ENCODE measurements at regions not wholly inside any gene's neighbourhood (a gene's known extent, or its start where the extent isn't known, plus 50 kb on each side); places are given as distances from the start of the nearest gene placed in this dataset.
A peak's percentile ranks its signal among the peaks of the same experiment; 100 is the strongest.

- DNase-seq, result no peak
- Histone ChIP-seq H3K4me1 (ENCODE audit: control insufficient read depth, insufficient read depth, low read length) (no peaks in the 10 kb centered on the region), H3K27ac (ENCODE audit: low read length) (no peak overlapping the region), H3K9me3 (ENCODE audit: control insufficient read depth, low read depth, low read length) (no peaks in the 10 kb centered on the region), H3K36me3 (ENCODE audit: control insufficient read depth, insufficient read depth, low read length) (no peaks in the 10 kb centered on the region), H3K27me3 (ENCODE audit: control insufficient read depth, insufficient read depth, low read length) (no peaks in the 10 kb centered on the region), H3K4me3 (ENCODE audit: low read length) (no peak overlapping the region)
- WGBS (ENCODE audit: insufficient coverage, low lambda C conversion rate), result no CpG with 5 or more reads among the region's 6 CpGs
These were observed 454.6 kb downstream of the IRX1 start for GRCh38 chr5:4050203-4050602.

- Histone ChIP-seq H3K4me1 (ENCODE audit: control insufficient read depth, insufficient read depth, low read length) (no peaks in the 10 kb centered on the region), H3K27me3 (ENCODE audit: control insufficient read depth, insufficient read depth, low read length) (no peaks in the 10 kb centered on the region), H3K9me3 (ENCODE audit: control insufficient read depth, low read depth, low read length) (no peaks in the 10 kb centered on the region), H3K4me3 (ENCODE audit: low read length) (no peak overlapping the region), H3K27ac (ENCODE audit: low read length) (no peak overlapping the region), H3K36me3 (ENCODE audit: control insufficient read depth, insufficient read depth, low read length) (no peaks in the 10 kb centered on the region)
- 80% methylated on average over 1 of the region's 4 CpGs for WGBS (ENCODE audit: insufficient coverage, low lambda C conversion rate)
- no peak for DNase-seq
These were observed 457.5 kb downstream of the IRX1 start for GRCh38 chr5:4053136-4053535.

GRCh38 chr5:4054092-4054491 lies 458.5 kb downstream of the IRX1 start:
- Histone ChIP-seq H3K36me3 (ENCODE audit: control insufficient read depth, insufficient read depth, low read length) (no peaks in the 10 kb centered on the region), H3K27ac (ENCODE audit: low read length) (no peak overlapping the region), H3K4me1 (ENCODE audit: control insufficient read depth, insufficient read depth, low read length) (no peaks in the 10 kb centered on the region), H3K9me3 (ENCODE audit: control insufficient read depth, low read depth, low read length) (no peaks in the 10 kb centered on the region), H3K4me3 (ENCODE audit: low read length) (no peak overlapping the region), H3K27me3 (ENCODE audit: control insufficient read depth, insufficient read depth, low read length) (no peaks in the 10 kb centered on the region)
- DNase-seq, result no peak
- no CpG with 5 or more reads among the region's 1 CpG for WGBS (ENCODE audit: insufficient coverage, low lambda C conversion rate)

- Histone ChIP-seq H3K4me1 (ENCODE audit: control insufficient read depth, insufficient read depth, low read length) (no peaks in the 10 kb centered on the region), H3K27me3 (ENCODE audit: control insufficient read depth, insufficient read depth, low read length) (no peaks in the 10 kb centered on the region), H3K4me3 (ENCODE audit: low read length) (no peak overlapping the region), H3K27ac (ENCODE audit: low read length) (no peak overlapping the region), H3K36me3 (ENCODE audit: control insufficient read depth, insufficient read depth, low read length) (no peaks in the 10 kb centered on the region), H3K9me3 (ENCODE audit: control insufficient read depth, low read depth, low read length) (no peaks in the 10 kb centered on the region)
- WGBS (ENCODE audit: insufficient coverage, low lambda C conversion rate), result no CpG with 5 or more reads among the region's 6 CpGs
- DNase-seq, result no peak
These were observed 463.3 kb downstream of the IRX1 start for GRCh38 chr5:4058899-4059298.

- DNase-seq, result no peak
- Histone ChIP-seq H3K9me3 (ENCODE audit: control insufficient read depth, low read depth, low read length) (no peaks in the 10 kb centered on the region), H3K27me3 (ENCODE audit: control insufficient read depth, insufficient read depth, low read length) (no peaks in the 10 kb centered on the region), H3K36me3 (ENCODE audit: control insufficient read depth, insufficient read depth, low read length) (no peaks in the 10 kb centered on the region), H3K4me3 (ENCODE audit: low read length) (no peak overlapping the region), H3K4me1 (ENCODE audit: control insufficient read depth, insufficient read depth, low read length) (no peaks in the 10 kb centered on the region), H3K27ac (ENCODE audit: low read length) (no peak overlapping the region)
- WGBS (ENCODE audit: insufficient coverage, low lambda C conversion rate), result no CpG with 5 or more reads among the region's 11 CpGs
These were observed 470.1 kb downstream of the IRX1 start for GRCh38 chr5:4065472-4066320.

GRCh38 chr5:4068171-4068570 lies 472.5 kb downstream of the IRX1 start:
- Histone ChIP-seq H3K36me3 (ENCODE audit: control insufficient read depth, insufficient read depth, low read length) (no peaks in the 10 kb centered on the region), H3K4me1 (ENCODE audit: control insufficient read depth, insufficient read depth, low read length) (no peaks in the 10 kb centered on the region), H3K27me3 (ENCODE audit: control insufficient read depth, insufficient read depth, low read length) (no peaks in the 10 kb centered on the region), H3K9me3 (ENCODE audit: control insufficient read depth, low read depth, low read length) (no peaks in the 10 kb centered on the region), H3K4me3 (ENCODE audit: low read length) (no peak overlapping the region), H3K27ac (ENCODE audit: low read length) (no peak overlapping the region)
- WGBS (ENCODE audit: insufficient coverage, low lambda C conversion rate), result no CpG with 5 or more reads among the region's 6 CpGs
- no peak for DNase-seq

- Histone ChIP-seq H3K36me3 (ENCODE audit: control insufficient read depth, insufficient read depth, low read length) (no peaks in the 10 kb centered on the region), H3K27me3 (ENCODE audit: control insufficient read depth, insufficient read depth, low read length) (no peaks in the 10 kb centered on the region), H3K4me3 (ENCODE audit: low read length) (no peak overlapping the region), H3K27ac (ENCODE audit: low read length) (no peak overlapping the region), H3K9me3 (ENCODE audit: control insufficient read depth, low read depth, low read length) (no peaks in the 10 kb centered on the region), H3K4me1 (ENCODE audit: control insufficient read depth, insufficient read depth, low read length) (no peaks in the 10 kb centered on the region)
- WGBS (ENCODE audit: insufficient coverage, low lambda C conversion rate), result 100% methylated on average over 1 of the region's 5 CpGs
- DNase-seq, result no peak
These were observed 482.9 kb downstream of the IRX1 start for GRCh38 chr5:4078544-4078943.

GRCh38 chr5:4079831-4080230 lies 484.2 kb downstream of the IRX1 start:
- Histone ChIP-seq H3K27ac (ENCODE audit: low read length) (no peak overlapping the region), H3K4me1 (ENCODE audit: control insufficient read depth, insufficient read depth, low read length) (no peaks in the 10 kb centered on the region), H3K27me3 (ENCODE audit: control insufficient read depth, insufficient read depth, low read length) (no peaks in the 10 kb centered on the region), H3K36me3 (ENCODE audit: control insufficient read depth, insufficient read depth, low read length) (no peaks in the 10 kb centered on the region), H3K4me3 (ENCODE audit: low read length) (no peak overlapping the region), H3K9me3 (ENCODE audit: control insufficient read depth, low read depth, low read length) (no peaks in the 10 kb centered on the region)
- no CpG with 5 or more reads among the region's 1 CpG for WGBS (ENCODE audit: insufficient coverage, low lambda C conversion rate)
- DNase-seq, result peak in 1 of 2 donors; percentile 47

GRCh38 chr5:4080370-4080769 lies 484.7 kb downstream of the IRX1 start:
- Histone ChIP-seq H3K36me3 (ENCODE audit: control insufficient read depth, insufficient read depth, low read length) (no peaks in the 10 kb centered on the region), H3K4me3 (ENCODE audit: low read length) (no peak overlapping the region), H3K27ac (ENCODE audit: low read length) (no peak overlapping the region), H3K4me1 (ENCODE audit: control insufficient read depth, insufficient read depth, low read length) (no peaks in the 10 kb centered on the region), H3K9me3 (ENCODE audit: control insufficient read depth, low read depth, low read length) (no peaks in the 10 kb centered on the region), H3K27me3 (ENCODE audit: control insufficient read depth, insufficient read depth, low read length) (no peaks in the 10 kb centered on the region)
- WGBS (ENCODE audit: insufficient coverage, low lambda C conversion rate), result no CpG with 5 or more reads among the region's 3 CpGs
- no peak for DNase-seq

- H3K4me1 ChIP-seq (ENCODE audit: control insufficient read depth, insufficient read depth, low read length), result no peaks in the 10 kb centered on the region
- H3K27ac ChIP-seq (ENCODE audit: low read length), result no peak overlapping the region
- no peaks in the 10 kb centered on the region for H3K36me3 ChIP-seq (ENCODE audit: control insufficient read depth, insufficient read depth, low read length)
- H3K4me3 ChIP-seq (ENCODE audit: low read length), result no peak overlapping the region
- no CpG with 5 or more reads among the region's 5 CpGs for WGBS (ENCODE audit: insufficient coverage, low lambda C conversion rate)
- no peak for DNase-seq
- H3K27me3 ChIP-seq (ENCODE audit: control insufficient read depth, insufficient read depth, low read length), result no peaks in the 10 kb centered on the region
- H3K9me3 ChIP-seq (ENCODE audit: control insufficient read depth, low read depth, low read length), result no peaks in the 10 kb centered on the region
These were observed 485.4 kb downstream of the IRX1 start for GRCh38 chr5:4081059-4081458.

- Histone ChIP-seq H3K4me3 (ENCODE audit: low read length) (no peak overlapping the region), H3K36me3 (ENCODE audit: control insufficient read depth, insufficient read depth, low read length) (no peaks in the 10 kb centered on the region), H3K4me1 (ENCODE audit: control insufficient read depth, insufficient read depth, low read length) (no peaks in the 10 kb centered on the region), H3K9me3 (ENCODE audit: control insufficient read depth, low read depth, low read length) (no peaks in the 10 kb centered on the region), H3K27me3 (ENCODE audit: control insufficient read depth, insufficient read depth, low read length) (no peaks in the 10 kb centered on the region), H3K27ac (ENCODE audit: low read length) (no peak overlapping the region)
- no peak for DNase-seq
- 100% methylated on average over 1 of the region's 5 CpGs for WGBS (ENCODE audit: insufficient coverage, low lambda C conversion rate)
These were observed 485.8 kb downstream of the IRX1 start for GRCh38 chr5:4081466-4081865.
